Stomach (tissue), 4 donors: ENCODE measurements at regions not wholly inside any gene's neighbourhood (a gene's known extent, or its start where the extent isn't known, plus 50 kb on each side); places are given as distances from the start of the nearest gene placed in this dataset.

Experiments
- EP300 ChIP-seq: sonication (generic); formaldehyde crosslinking; IDR thresholded peaks from one replicate; pipeline ENCODE4 v1.6.1; 2017; ENCODE audit warnings: antibody characterized with exemption
- POLR2A ChIP-seq, 4 donors: fragments of 450-650 bp; IDR thresholded peaks; one replicate each; pipeline ENCODE4 v1.6.1; 2016; ENCODE audit warnings: antibody characterized with exemption in 4 of 4, control low read depth in 2 of 4, mild to moderate bottlenecking in 1 of 4, moderate library complexity in 1 of 4
- TF ChIP-seq, protein P1 (sequence below), 7 experiments: fragments of 450-650 bp in 4 of 7; fragments of 200-600 bp in 3 of 7; sonication (generic) in 3 of 7; IDR thresholded peaks; one replicate each; pipeline ENCODE4 v1.5.1; 2016 to 2019; ENCODE audit warnings: antibody characterized with exemption in 7 of 7, control low read depth in 2 of 7, mild to moderate bottlenecking in 1 of 7

DNA sequence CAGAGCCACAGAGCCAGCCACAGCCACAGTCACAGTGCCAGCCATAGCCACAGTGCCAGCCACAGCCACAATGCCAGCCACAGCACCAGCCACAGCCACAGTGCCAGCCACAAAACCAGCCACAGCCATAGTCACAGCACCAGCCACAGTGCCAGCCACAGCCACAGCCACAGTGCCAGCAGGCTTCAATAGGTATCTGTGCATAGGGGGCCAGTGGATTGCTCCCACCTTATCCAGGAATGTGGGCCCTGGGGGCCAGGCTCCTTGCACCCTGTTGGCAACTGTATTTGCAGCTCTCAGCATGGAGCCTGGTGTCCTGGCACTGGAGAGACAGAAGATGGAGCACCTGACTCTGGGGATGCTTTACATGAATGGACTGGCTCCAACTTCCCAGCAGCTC lies 111.7 kb upstream of the IRX2 start:
- TF ChIP-seq EP300: no peak
- TF ChIP-seq, protein P1, sequence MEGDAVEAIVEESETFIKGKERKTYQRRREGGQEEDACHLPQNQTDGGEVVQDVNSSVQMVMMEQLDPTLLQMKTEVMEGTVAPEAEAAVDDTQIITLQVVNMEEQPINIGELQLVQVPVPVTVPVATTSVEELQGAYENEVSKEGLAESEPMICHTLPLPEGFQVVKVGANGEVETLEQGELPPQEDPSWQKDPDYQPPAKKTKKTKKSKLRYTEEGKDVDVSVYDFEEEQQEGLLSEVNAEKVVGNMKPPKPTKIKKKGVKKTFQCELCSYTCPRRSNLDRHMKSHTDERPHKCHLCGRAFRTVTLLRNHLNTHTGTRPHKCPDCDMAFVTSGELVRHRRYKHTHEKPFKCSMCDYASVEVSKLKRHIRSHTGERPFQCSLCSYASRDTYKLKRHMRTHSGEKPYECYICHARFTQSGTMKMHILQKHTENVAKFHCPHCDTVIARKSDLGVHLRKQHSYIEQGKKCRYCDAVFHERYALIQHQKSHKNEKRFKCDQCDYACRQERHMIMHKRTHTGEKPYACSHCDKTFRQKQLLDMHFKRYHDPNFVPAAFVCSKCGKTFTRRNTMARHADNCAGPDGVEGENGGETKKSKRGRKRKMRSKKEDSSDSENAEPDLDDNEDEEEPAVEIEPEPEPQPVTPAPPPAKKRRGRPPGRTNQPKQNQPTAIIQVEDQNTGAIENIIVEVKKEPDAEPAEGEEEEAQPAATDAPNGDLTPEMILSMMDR (IDR thresholded peaks at IDR 0.05): no peak
- TF ChIP-seq POLR2A (IDR thresholded peaks at IDR 0.05): no peak
